ENCODE measurements at regions not wholly inside any gene's neighbourhood (a gene's known extent, or its start where the extent isn't known, plus 50 kb on each side); places are given as distances from the start of the nearest gene placed in this dataset.

GRCh38 chr7:115635376-115635775, 395.2 kb downstream of the TFEC start:
- no peak for ATAC-seq
- no peak overlapping the region for H3K4me3 ChIP-seq
- H3K9me3 ChIP-seq = no peaks in the 10 kb centered on the region
- intact Hi-C loops (cut with DNase I, micrococcal nuclease) = no loop called here
- DNase-seq = no peak
- no peaks in the 10 kb centered on the region for H3K36me3 ChIP-seq (ENCODE audit: low read depth)
- no peaks in the 10 kb centered on the region for H3K4me1 ChIP-seq (ENCODE audit: low read depth)
- no peak for TF ChIP-seq CTCF (IDR thresholded peaks at IDR 0.05)

- ATAC-seq (peak; percentile 60), DNase-seq (no peak)
- Histone ChIP-seq H3K4me1 (ENCODE audit: low read depth) (no peaks in the 10 kb centered on the region), H3K36me3 (ENCODE audit: low read depth) (no peaks in the 10 kb centered on the region), H3K4me3 (no peak overlapping the region), H3K9me3 (no peaks in the 10 kb centered on the region)
- intact Hi-C loops (cut with DNase I, micrococcal nuclease) = no loop called here
- no peak for TF ChIP-seq CTCF (IDR thresholded peaks at IDR 0.05)
Observed at GRCh38 chr7:115634633-115635032, 395.9 kb downstream of the TFEC start.

- DNase-seq (no peak), ATAC-seq (no peak)
- no peak for TF ChIP-seq CTCF (IDR thresholded peaks at IDR 0.05)
- no peaks in the 10 kb centered on the region for H3K4me1 ChIP-seq (ENCODE audit: low read depth)
- no peaks in the 10 kb centered on the region for H3K9me3 ChIP-seq
- H3K36me3 ChIP-seq (ENCODE audit: low read depth) = no peaks in the 10 kb centered on the region
- intact Hi-C loops (cut with DNase I, micrococcal nuclease) = no loop called here
- no peak overlapping the region for H3K4me3 ChIP-seq
Observed at GRCh38 chr7:115632636-115633035, 397.9 kb downstream of the TFEC start.

GRCh38 chr7:115631782-115632181, 398.8 kb downstream of the TFEC start:
- Histone ChIP-seq H3K9me3 (no peaks in the 10 kb centered on the region), H3K4me3 (no peak overlapping the region), H3K36me3 (ENCODE audit: low read depth) (no peaks in the 10 kb centered on the region), H3K4me1 (ENCODE audit: low read depth) (no peaks in the 10 kb centered on the region)
- ATAC-seq (no peak), DNase-seq (no peak)
- intact Hi-C loops (cut with DNase I, micrococcal nuclease) = no loop called here
- no peak for TF ChIP-seq CTCF (IDR thresholded peaks at IDR 0.05)

GRCh38 chr7:115630049-115630448, 400.5 kb downstream of the TFEC start:
- no peaks in the 10 kb centered on the region for H3K9me3 ChIP-seq
- DNase-seq = no peak
- H3K36me3 ChIP-seq (ENCODE audit: low read depth) = no peaks in the 10 kb centered on the region
- no peak for TF ChIP-seq CTCF (IDR thresholded peaks at IDR 0.05)
- H3K4me1 ChIP-seq (ENCODE audit: low read depth) = no peaks in the 10 kb centered on the region
- intact Hi-C loops (cut with DNase I, micrococcal nuclease) = no loop called here
- no peak for ATAC-seq
- H3K4me3 ChIP-seq = no peak overlapping the region

GRCh38 chr7:115618676-115619075, 411.9 kb downstream of the TFEC start:
- intact Hi-C loops (cut with DNase I, micrococcal nuclease) = no loop called here
- ATAC-seq = no peak
- no peak for DNase-seq
- Histone ChIP-seq H3K9me3 (no peaks in the 10 kb centered on the region), H3K4me3 (no peak overlapping the region), H3K4me1 (ENCODE audit: low read depth) (no peaks in the 10 kb centered on the region), H3K36me3 (ENCODE audit: low read depth) (no peaks in the 10 kb centered on the region)
- TF ChIP-seq CTCF (IDR thresholded peaks at IDR 0.05) = no peak
